K562 (cell line): ENCODE measurements at regions not wholly inside any gene's neighbourhood (a gene's known extent, or its start where the extent isn't known, plus 50 kb on each side); places are given as distances from the start of the nearest gene placed in this dataset.

Source experiments
- ATAC-seq: fragments of 200-7000 bp; cut with Tn5 transposase; 3 replicates; pipeline ENCODE4 v1.9.1; 2020; ENCODE audit warnings: moderate library complexity
- BruUV-seq: library from RNA; stranded (reverse); fragments of 400-500 nt; replicated peaks from 2 replicates; lab custom pipeline; 2021; lab: Mats Ljungman, UMichigan
- CTCF ChIA-PET: fragments of 300-600 bp; formaldehyde crosslinking; extraction: SDS; loops from one replicate; lab custom pipeline; 2021; ENCODE audit warnings: low intra/inter-chr PET ratio; lab: Yijun Ruan, JAX
- POLR2A ChIA-PET: fragments of 300-600, 350-650 bp; sonication (Branson Sonifier 250); formaldehyde crosslinking; extraction: SDS; loops from one replicate; lab custom pipeline; 2021; ENCODE audit warnings: antibody characterized with exemption, inconsistent platforms; lab: Yijun Ruan, JAX
- DNase-seq, 4 experiments: peaks; one replicate each; pipeline versions ENCODE4 v3.0.0 to v3.0.0-alpha.2; 2011 to 2018; ENCODE audit warnings: low spot score in 3 of 4, mixed read lengths in 3 of 4; ENCODE audit errors: extremely low read depth in 1 of 4
- FAIRE-seq: peaks from 2 replicates; lab custom pipeline; 2011; peaks lifted over from hg19 to GRCh38; lab: Jason Lieb, UNC
- H2AFZ ChIP-seq: 2 replicates; pipeline ENCODE4 v1.6.0; 2011; ENCODE audit warnings: low read depth, low read length, control low read depth, inconsistent platforms
- H3K27ac ChIP-seq: fragments of 200-600 bp; 3 replicates; pipeline ENCODE4 v1.8.0; 2011; ENCODE audit warnings: low read depth, mild to moderate bottlenecking, control low read depth, inconsistent platforms, low read length, moderate library complexity, mixed read lengths; ENCODE audit errors: extremely low read depth
- H3K27me3 ChIP-seq, 2 experiments: fragments of 300-600 bp in 1 of 2; 2 replicates in 1 of 2; 3 replicates in 1 of 2; pipeline versions ENCODE4 v1.6.0 to v1.8.0; 2011; ENCODE audit warnings: inconsistent platforms in 2 of 2, low read length in 2 of 2, mild to moderate bottlenecking in 1 of 2, mixed read lengths in 1 of 2, moderate library complexity in 1 of 2; ENCODE audit not compliant: control insufficient read depth in 2 of 2, insufficient read depth in 2 of 2
- H3K36me3 ChIP-seq: fragments of 300-600 bp; 3 replicates; pipeline ENCODE4 v1.8.0; 2011; ENCODE audit warnings: mild to moderate bottlenecking, low read length, inconsistent platforms; ENCODE audit not compliant: control insufficient read depth, insufficient read depth
- H3K4me1 ChIP-seq, 2 experiments: fragments of 200-600 bp in 1 of 2; replicated peaks in 1 of 2; 2 replicates in 1 of 2; 3 replicates in 1 of 2; pipeline versions ENCODE4 v1.5.1 to v1.8.0; 2011; ENCODE audit warnings: inconsistent platforms in 2 of 2, low read length in 2 of 2, mild to moderate bottlenecking in 1 of 2, mixed read lengths in 1 of 2, moderate library complexity in 1 of 2; ENCODE audit not compliant: control insufficient read depth in 2 of 2, insufficient read depth in 2 of 2
- H3K4me2 ChIP-seq: 2 replicates; pipeline ENCODE4 v1.6.1; 2011; ENCODE audit warnings: low read length, control low read depth, inconsistent platforms, mixed read lengths; ENCODE audit not compliant: insufficient read depth
- H3K4me3 ChIP-seq: fragments of 200-600 bp; sonication (generic), shearing (Covaris generic); 2 replicates; pipeline ENCODE4 v1.5.1; 2016; ENCODE audit warnings: control low read depth, inconsistent platforms
- H3K79me2 ChIP-seq: fragments of 200-600 bp; 3 replicates; pipeline ENCODE4 v1.8.0; 2011; ENCODE audit warnings: low read length, inconsistent platforms; ENCODE audit not compliant: control insufficient read depth, insufficient read depth
- H3K9ac ChIP-seq, 2 experiments: 2 replicates each; pipeline versions ENCODE4 v1.6.0 to v1.6.1; 2011; ENCODE audit warnings: low read depth in 2 of 2, low read length in 2 of 2, control low read depth in 1 of 2, inconsistent platforms in 1 of 2, mild to moderate bottlenecking in 1 of 2, mixed read lengths in 1 of 2; ENCODE audit not compliant: insufficient read depth in 1 of 2
- H3K9me1 ChIP-seq: one replicate; pipeline ENCODE4 v1.6.0; 2011; ENCODE audit warnings: inconsistent platforms, mild to moderate bottlenecking, low read length, moderate library complexity; ENCODE audit not compliant: control insufficient read depth, insufficient read depth
- H3K9me3 ChIP-seq: replicated peaks from 2 replicates; pipeline ENCODE4 v1.5.1; 2011; ENCODE audit warnings: low read depth, low read length, inconsistent platforms; ENCODE audit not compliant: control insufficient read depth, insufficient read depth
- H4K20me1 ChIP-seq: replicated peaks from 2 replicates; pipeline ENCODE4 v1.6.1; 2011; ENCODE audit warnings: low read length, inconsistent platforms, mixed read lengths; ENCODE audit not compliant: control insufficient read depth, insufficient read depth
- KAT7 ChIP-seq: sonication (generic); formaldehyde crosslinking; IDR thresholded peaks from 2 replicates; pipeline ENCODE4 v1.8.0; 2022; ENCODE audit warnings: missing genetic modification reagents, mild to moderate bottlenecking, borderline replicate concordance
- MLLT1 ChIP-seq, 2 experiments: fragments of 450-650 bp; IDR thresholded peaks; 2 replicates each; pipeline ENCODE4 v1.6.1; 2016
- POLR2AphosphoS2 ChIP-seq: IDR thresholded peaks from 2 replicates; pipeline ENCODE4 v1.6.1; 2012; ENCODE audit warnings: low read length, improper control_type of control experiment
- POLR2B ChIP-seq: fragments of 450-650 bp; IDR thresholded peaks from 2 replicates; pipeline ENCODE4 v1.6.1; 2018; ENCODE audit warnings: low read depth; ENCODE audit not compliant: partially characterized antibody
- RFX1 ChIP-seq: fragments of 450-650 bp; IDR thresholded peaks from 2 replicates; pipeline ENCODE4 v1.6.1; 2016; ENCODE audit warnings: mild to moderate bottlenecking, moderate library complexity
- RFX7 ChIP-seq: fragments of 250-450 bp; sonication (Bioruptor Pico); IDR thresholded peaks from 2 replicates; pipeline ENCODE4 v1.5.1; 2021; ENCODE audit warnings: mild to moderate bottlenecking
- SMAD2 ChIP-seq: fragments of 150-350 bp; IDR thresholded peaks from 2 replicates; pipeline ENCODE4 v1.6.1; 2014; ENCODE audit warnings: low read depth, mild to moderate bottlenecking, low read length
- U2AF1 ChIP-seq: fragments of 200-400 bp; formaldehyde crosslinking; optimal IDR thresholded peaks from 2 replicates; pipeline ENCODE3; 2017; ENCODE audit warnings: mild to moderate bottlenecking, low read depth, low read length, moderate library complexity
- ZNF146 ChIP-seq: IDR thresholded peaks from one replicate; pipeline ENCODE4 v1.6.1; 2018; ENCODE audit warnings: missing compliant biosample characterization; ENCODE audit not compliant: unreplicated experiment
- ZNF184 ChIP-seq: sonication (generic); formaldehyde crosslinking; IDR thresholded peaks from 2 replicates; pipeline ENCODE4 v1.5.0; 2020; ENCODE audit warnings: missing genetic modification reagents
- WGBS: fragments of 100-300 bp; shearing (Covaris generic); methylation state at CpG from one replicate; pipeline ENCODE4 v1.1.6; 2016; ENCODE audit warnings: low coverage, mixed read lengths; ENCODE audit not compliant: insufficient coverage; ENCODE audit errors: missing lambda C conversion rate; 5-methylcytosine and 5-hydroxymethylcytosine counted together
- in situ Hi-C: fragments of 300-500 bp; cut with MboI; formaldehyde crosslinking; loops from 4 replicates; pipeline ENCODE4 v1.15.0; 2018; ENCODE audit warnings: inconsistent platforms, mixed read lengths
- intact Hi-C: fragments of 100-400 bp; cut with micrococcal nuclease; formaldehyde crosslinking; loops from 2 replicates; pipeline ENCODE4 v1.14.2; 2022

GRCh38 chr20:11795071-11795615 lies 122.5 kb upstream of the BTBD3 start (continued):
- TF ChIP-seq MLLT1 (IDR thresholded peaks at IDR 0.05), result no peak
- no peak for TF ChIP-seq RFX1
- no peak for TF ChIP-seq RFX7 (CRISPR knock-in tag)
- TF ChIP-seq ZNF184 (CRISPR knock-in tag), result no peak

- no peaks in the 10 kb centered on the region for H3K9me1 ChIP-seq
- H3K27me3 ChIP-seq, result no peaks in the 10 kb centered on the region
- no peaks in the 10 kb centered on the region for H3K9me3 ChIP-seq
- H4K20me1 ChIP-seq, result no peaks in the 10 kb centered on the region
- H3K9ac ChIP-seq, result no peak overlapping the region
- H2AFZ ChIP-seq, result no peak overlapping the region
- no peaks in the 10 kb centered on the region for H3K4me1 ChIP-seq
- 0% methylated on average over 3 of the region's 4 CpGs for WGBS
- no peak overlapping the region for H3K4me3 ChIP-seq
- DNase-seq (no peak), FAIRE-seq (no peak), ATAC-seq (no peak)
- CTCF ChIA-PET, result no interaction called here
- POLR2A ChIA-PET, result no interaction called here
- no peaks in the 10 kb centered on the region for H3K36me3 ChIP-seq
- BruUV-seq, result no TSS peak
- in situ Hi-C loops, result no loop called here
- H3K27ac ChIP-seq, result no peak overlapping the region
- intact Hi-C loops, result no loop called here
- no peaks in the 10 kb centered on the region for H3K79me2 ChIP-seq
- no peak overlapping the region for H3K4me2 ChIP-seq
- no peak for TF ChIP-seq U2AF1
- no peak for TF ChIP-seq ZNF146
- no peak for TF ChIP-seq SMAD2
- no peak for TF ChIP-seq POLR2AphosphoS2
- TF ChIP-seq POLR2B, result no peak
- no peak for TF ChIP-seq KAT7 (CRISPR knock-in tag)
Measured at GRCh38 chr20:11796026-11796425, 121.7 kb upstream of the BTBD3 start.
